ENCODE measurements at regions not wholly inside any gene's neighbourhood (a gene's known extent, or its start where the extent isn't known, plus 50 kb on each side); places are given as distances from the start of the nearest gene placed in this dataset.
"Not testable (repeated sequence)": the region's sequence is repeated elsewhere in the genome, so short reads cannot be mapped to it uniquely, and the experiment has no call there.

- no peak for DNase-seq (ENCODE audit: low read depth, low spot score)
Observed at GRCh38 chr1:181257117-181257516, 168.6 kb downstream of the IER5 start.

GRCh38 chr1:181259026-181259745 is 170.7 kb downstream of the IER5 start:
- no peak for DNase-seq (ENCODE audit: low read depth, low spot score)

- no peak for DNase-seq (ENCODE audit: low read depth, low spot score)
Observed at GRCh38 chr1:181260271-181260670, 171.8 kb downstream of the IER5 start.

GRCh38 chr1:181260994-181261393 is 172.5 kb downstream of the IER5 start:
- no peak for DNase-seq (ENCODE audit: low read depth, low spot score)

GRCh38 chr1:181262069-181262468 is 173.6 kb downstream of the IER5 start:
- DNase-seq (ENCODE audit: low read depth, low spot score): no peak

GRCh38 chr1:181263444-181263843 is 174.9 kb downstream of the IER5 start:
- no peak for DNase-seq (ENCODE audit: low read depth, low spot score)

- DNase-seq (ENCODE audit: low read depth, low spot score): no peak
Observed at GRCh38 chr1:181264821-181265220, 176.3 kb downstream of the IER5 start.

GRCh38 chr1:181284978-181285377 is 196.5 kb downstream of the IER5 start:
- no peak for DNase-seq (ENCODE audit: low read depth, low spot score)

- no peak for DNase-seq (ENCODE audit: low read depth, low spot score)
Observed at GRCh38 chr1:181295217-181295616, 188.1 kb upstream of the CACNA1E start.

GRCh38 chr1:181296180-181296579 is 187.1 kb upstream of the CACNA1E start:
- no peak for DNase-seq (ENCODE audit: low read depth, low spot score)

GRCh38 chr1:181308098-181308497 is 175.2 kb upstream of the CACNA1E start:
- DNase-seq (ENCODE audit: low read depth, low spot score): no peak

- DNase-seq (ENCODE audit: low read depth, low spot score): no peak
Observed at GRCh38 chr1:181310560-181310959, 172.8 kb upstream of the CACNA1E start.

GRCh38 chr1:181312946-181313345 is 170.4 kb upstream of the CACNA1E start:
- no peak for DNase-seq (ENCODE audit: low read depth, low spot score)

- DNase-seq (ENCODE audit: low read depth, low spot score): no peak
Observed at GRCh38 chr1:181313466-181313865, 169.9 kb upstream of the CACNA1E start.

- DNase-seq (ENCODE audit: low read depth, low spot score): no peak
Observed at GRCh38 chr1:181314010-181314409, 169.3 kb upstream of the CACNA1E start.

- no peak for DNase-seq (ENCODE audit: low read depth, low spot score)
Observed at GRCh38 chr1:181314959-181315358, 168.4 kb upstream of the CACNA1E start.

- no peak for DNase-seq (ENCODE audit: low read depth, low spot score)
Observed at GRCh38 chr1:181317261-181317930, 165.9 kb upstream of the CACNA1E start.

- DNase-seq (ENCODE audit: low read depth, low spot score): no peak
Observed at GRCh38 chr1:181318022-181318857, 165.1 kb upstream of the CACNA1E start.

GRCh38 chr1:181318858-181319235 is 164.5 kb upstream of the CACNA1E start:
- no peak for DNase-seq (ENCODE audit: low read depth, low spot score)

- DNase-seq (ENCODE audit: low read depth, low spot score): no peak
Observed at GRCh38 chr1:181319907-181320306, 163.4 kb upstream of the CACNA1E start.

GRCh38 chr1:181324797-181325616 is 158.3 kb upstream of the CACNA1E start:
- DNase-seq (ENCODE audit: low read depth, low spot score): no peak

- DNase-seq (ENCODE audit: low read depth, low spot score): not testable (repeated sequence)
Observed at GRCh38 chr1:181325765-181326164, 157.6 kb upstream of the CACNA1E start.
